ENCODE measurements at regions not wholly inside any gene's neighbourhood (a gene's known extent, or its start where the extent isn't known, plus 50 kb on each side); places are given as distances from the start of the nearest gene placed in this dataset.

GRCh38 chr13:106241974-106242953 lies 293.2 kb downstream of the EFNB2 start:
- TF ChIP-seq POLR2AphosphoS5 (IDR thresholded peaks at IDR 0.05; ENCODE audit: borderline replicate concordance, low read depth, low read length) (no peak), EZH2 (IDR thresholded peaks at IDR 0.05) (no peak), FOXP2 (optimal IDR thresholded peaks at IDR 0.05; ENCODE audit: control extremely low read depth, extremely low read length, insufficient read depth) (no peak)

All from SK-N-MC (cell line).